ENCODE measurements at regions not wholly inside any gene's neighbourhood (a gene's known extent, or its start where the extent isn't known, plus 50 kb on each side); places are given as distances from the start of the nearest gene placed in this dataset.

DNA sequence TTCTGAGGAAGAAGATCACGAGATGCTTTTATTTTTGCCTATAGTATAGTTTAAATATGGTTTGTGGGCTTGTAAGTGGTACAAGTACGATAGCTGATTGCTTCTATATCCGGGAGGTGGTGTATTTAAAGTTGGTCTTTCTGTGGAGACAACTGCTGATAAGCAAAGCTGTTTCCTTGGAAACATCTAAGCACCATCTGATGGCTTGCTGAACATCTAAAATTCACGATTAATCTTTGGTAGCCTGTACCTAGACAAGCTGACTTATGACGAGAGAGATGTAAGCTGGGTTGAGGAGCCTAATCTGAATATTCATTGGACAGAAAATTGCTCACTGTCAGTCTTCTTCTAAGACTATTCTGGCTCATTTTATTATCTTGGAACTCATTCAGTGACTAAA is 74.6 kb upstream of the NWD2 start:
- intact Hi-C loops (cut with DNase I) = no loop called here
- TF ChIP-seq, protein P1, sequence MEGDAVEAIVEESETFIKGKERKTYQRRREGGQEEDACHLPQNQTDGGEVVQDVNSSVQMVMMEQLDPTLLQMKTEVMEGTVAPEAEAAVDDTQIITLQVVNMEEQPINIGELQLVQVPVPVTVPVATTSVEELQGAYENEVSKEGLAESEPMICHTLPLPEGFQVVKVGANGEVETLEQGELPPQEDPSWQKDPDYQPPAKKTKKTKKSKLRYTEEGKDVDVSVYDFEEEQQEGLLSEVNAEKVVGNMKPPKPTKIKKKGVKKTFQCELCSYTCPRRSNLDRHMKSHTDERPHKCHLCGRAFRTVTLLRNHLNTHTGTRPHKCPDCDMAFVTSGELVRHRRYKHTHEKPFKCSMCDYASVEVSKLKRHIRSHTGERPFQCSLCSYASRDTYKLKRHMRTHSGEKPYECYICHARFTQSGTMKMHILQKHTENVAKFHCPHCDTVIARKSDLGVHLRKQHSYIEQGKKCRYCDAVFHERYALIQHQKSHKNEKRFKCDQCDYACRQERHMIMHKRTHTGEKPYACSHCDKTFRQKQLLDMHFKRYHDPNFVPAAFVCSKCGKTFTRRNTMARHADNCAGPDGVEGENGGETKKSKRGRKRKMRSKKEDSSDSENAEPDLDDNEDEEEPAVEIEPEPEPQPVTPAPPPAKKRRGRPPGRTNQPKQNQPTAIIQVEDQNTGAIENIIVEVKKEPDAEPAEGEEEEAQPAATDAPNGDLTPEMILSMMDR (IDR thresholded peaks at IDR 0.05) = no peak
- no peak for TF ChIP-seq POLR2A (IDR thresholded peaks at IDR 0.05)
- WGBS, 4 donors = 67 to 76% (median 73%) methylated on average over 5 of the region's 5 CpGs

DNA sequence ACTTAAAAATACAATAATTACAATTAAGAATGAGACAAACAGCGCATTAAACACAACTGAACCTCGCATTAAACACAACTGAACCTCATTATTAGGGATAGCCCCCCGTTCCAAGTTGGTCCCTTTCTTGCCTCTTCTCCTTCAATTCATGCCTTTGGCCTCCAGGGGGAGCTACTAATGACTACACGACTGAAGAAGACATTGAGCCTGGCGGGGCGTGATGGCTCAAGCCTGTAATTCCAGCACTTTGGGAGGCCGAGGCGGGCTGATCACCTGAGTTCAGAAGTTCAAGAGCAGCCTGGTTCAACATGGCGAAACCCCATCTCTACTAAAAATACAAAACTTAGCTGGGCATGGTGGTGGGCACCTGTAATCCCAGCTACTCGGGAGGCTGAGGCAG is 56.4 kb upstream of the NWD2 start:
- TF ChIP-seq, protein P1 (IDR thresholded peaks at IDR 0.05) = no peak
- no peak for TF ChIP-seq POLR2A (IDR thresholded peaks at IDR 0.05)
- no peaks in the 10 kb centered on the region for H3K4me1 ChIP-seq (replicated peaks in 1 of 2)
- 69 to 76% (median 74%) methylated on average over 10 of the region's 10 CpGs for WGBS, 4 donors
- intact Hi-C loops (cut with DNase I) = no loop called here
- H3K27me3 ChIP-seq = no peaks in the 10 kb centered on the region
- H3K9me3 ChIP-seq (replicated peaks in 1 of 3) = no peaks in the 10 kb centered on the region
- H3K36me3 ChIP-seq (replicated peaks in 1 of 2) = no peaks in the 10 kb centered on the region
- no peak for DNase-seq
- H3K27ac ChIP-seq = no peak overlapping the region
- no peak overlapping the region for H3K4me3 ChIP-seq

More for the DNA sequence above, 74.6 kb upstream of the NWD2 start:
- Histone ChIP-seq H3K9me3 (replicated peaks in 1 of 3) (no peaks in the 10 kb centered on the region), H3K27ac (no peak overlapping the region), H3K4me3 (no peak overlapping the region), H3K4me1 (replicated peaks in 1 of 2) (no peaks in the 10 kb centered on the region), H3K36me3 (replicated peaks in 1 of 2) (no peaks in the 10 kb centered on the region), H3K27me3 (no peaks in the 10 kb centered on the region)
- no peak for DNase-seq

Small RNA genes in the stretch of these regions (microRNA-seq; reads per million reads assigned to microRNA genes)
- 0 reads per million in 3 donors for gene MIR1255B1
